ENCODE measurements at regions not wholly inside any gene's neighbourhood (a gene's known extent, or its start where the extent isn't known, plus 50 kb on each side); places are given as distances from the start of the nearest gene placed in this dataset.

GRCh38 chr15:55015093-55015445 lies 181.7 kb downstream of the RSL24D1 start:
- DNase-seq (ENCODE audit: extremely low spot score): no peak
- TF ChIP-seq POLR2AphosphoS5 (IDR thresholded peaks at IDR 0.05): no peak
- no peak for TF ChIP-seq POLR2A (IDR thresholded peaks at IDR 0.05; ENCODE audit: low read depth)
- TF ChIP-seq EP300 (IDR thresholded peaks at IDR 0.05): no peak
- TF ChIP-seq, protein P1, sequence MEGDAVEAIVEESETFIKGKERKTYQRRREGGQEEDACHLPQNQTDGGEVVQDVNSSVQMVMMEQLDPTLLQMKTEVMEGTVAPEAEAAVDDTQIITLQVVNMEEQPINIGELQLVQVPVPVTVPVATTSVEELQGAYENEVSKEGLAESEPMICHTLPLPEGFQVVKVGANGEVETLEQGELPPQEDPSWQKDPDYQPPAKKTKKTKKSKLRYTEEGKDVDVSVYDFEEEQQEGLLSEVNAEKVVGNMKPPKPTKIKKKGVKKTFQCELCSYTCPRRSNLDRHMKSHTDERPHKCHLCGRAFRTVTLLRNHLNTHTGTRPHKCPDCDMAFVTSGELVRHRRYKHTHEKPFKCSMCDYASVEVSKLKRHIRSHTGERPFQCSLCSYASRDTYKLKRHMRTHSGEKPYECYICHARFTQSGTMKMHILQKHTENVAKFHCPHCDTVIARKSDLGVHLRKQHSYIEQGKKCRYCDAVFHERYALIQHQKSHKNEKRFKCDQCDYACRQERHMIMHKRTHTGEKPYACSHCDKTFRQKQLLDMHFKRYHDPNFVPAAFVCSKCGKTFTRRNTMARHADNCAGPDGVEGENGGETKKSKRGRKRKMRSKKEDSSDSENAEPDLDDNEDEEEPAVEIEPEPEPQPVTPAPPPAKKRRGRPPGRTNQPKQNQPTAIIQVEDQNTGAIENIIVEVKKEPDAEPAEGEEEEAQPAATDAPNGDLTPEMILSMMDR (IDR thresholded peaks at IDR 0.05): no peak
- intact Hi-C loops (cut with DNase I): no loop called here
- H3K4me3 ChIP-seq: no peak overlapping the region
- no peak overlapping the region for H3K27ac ChIP-seq (replicated peaks in 1 of 4)
- no peaks in the 10 kb centered on the region for H3K36me3 ChIP-seq
- no peaks in the 10 kb centered on the region for H3K27me3 ChIP-seq
- no peaks in the 10 kb centered on the region for H3K4me1 ChIP-seq
- H3K9me3 ChIP-seq: no peaks in the 10 kb centered on the region
- WGBS: 46% methylated on average over 3 of the region's 3 CpGs

GRCh38 chr15:55014391-55015092 lies 182.2 kb downstream of the RSL24D1 start:
- H3K4me1 ChIP-seq: no peaks in the 10 kb centered on the region
- TF ChIP-seq POLR2A (IDR thresholded peaks at IDR 0.05; ENCODE audit: low read depth) (no peak), POLR2AphosphoS5 (IDR thresholded peaks at IDR 0.05) (no peak), EP300 (IDR thresholded peaks at IDR 0.05) (no peak)
- TF ChIP-seq, protein P1 (IDR thresholded peaks at IDR 0.05): no peak
- no peaks in the 10 kb centered on the region for H3K9me3 ChIP-seq
- no peak overlapping the region for H3K27ac ChIP-seq (replicated peaks in 1 of 4)
- intact Hi-C loops (cut with DNase I): no loop called here
- H3K4me3 ChIP-seq: no peak overlapping the region
- H3K36me3 ChIP-seq: no peaks in the 10 kb centered on the region
- no peaks in the 10 kb centered on the region for H3K27me3 ChIP-seq
- WGBS: 72% methylated on average over 1 of the region's 1 CpG
- DNase-seq (ENCODE audit: extremely low spot score): no peak

- H3K27me3 ChIP-seq: no peaks in the 10 kb centered on the region
- intact Hi-C loops (cut with DNase I): no loop called here
- H3K27ac ChIP-seq (replicated peaks in 1 of 4): no peak overlapping the region
- TF ChIP-seq EP300 (IDR thresholded peaks at IDR 0.05) (no peak), POLR2A (IDR thresholded peaks at IDR 0.05; ENCODE audit: low read depth) (no peak), POLR2AphosphoS5 (IDR thresholded peaks at IDR 0.05) (no peak)
- TF ChIP-seq, protein P1 (IDR thresholded peaks at IDR 0.05): no peak
- DNase-seq (ENCODE audit: extremely low spot score): no peak
- H3K4me3 ChIP-seq: no peak overlapping the region
- H3K36me3 ChIP-seq: no peaks in the 10 kb centered on the region
- peaks cover 4 to 11% (median 8%) of the 10 kb centered on the region in 4 donors for H3K4me1 ChIP-seq
- 53% methylated on average over 4 of the region's 4 CpGs for WGBS
- H3K9me3 ChIP-seq: no peaks in the 10 kb centered on the region
These were observed 188.3 kb downstream of the RSL24D1 start for GRCh38 chr15:55008421-55008820.

- Histone ChIP-seq H3K4me1 (peaks cover 4 to 11% (median 8%) of the 10 kb centered on the region in 4 donors), H3K9me3 (no peaks in the 10 kb centered on the region), H3K27ac (replicated peaks in 1 of 4) (no peak overlapping the region), H3K36me3 (no peaks in the 10 kb centered on the region), H3K27me3 (no peaks in the 10 kb centered on the region), H3K4me3 (no peak overlapping the region)
- intact Hi-C loops (cut with DNase I): no loop called here
- DNase-seq (ENCODE audit: extremely low spot score): no peak
- TF ChIP-seq POLR2A (IDR thresholded peaks at IDR 0.05; ENCODE audit: low read depth): no peak
- TF ChIP-seq, protein P1 (IDR thresholded peaks at IDR 0.05): no peak
- no peak for TF ChIP-seq POLR2AphosphoS5 (IDR thresholded peaks at IDR 0.05)
- no peak for TF ChIP-seq EP300 (IDR thresholded peaks at IDR 0.05)
- WGBS: 74% methylated on average over 5 of the region's 5 CpGs
These were observed 189.2 kb downstream of the RSL24D1 start for GRCh38 chr15:55007561-55007960.

DNA sequence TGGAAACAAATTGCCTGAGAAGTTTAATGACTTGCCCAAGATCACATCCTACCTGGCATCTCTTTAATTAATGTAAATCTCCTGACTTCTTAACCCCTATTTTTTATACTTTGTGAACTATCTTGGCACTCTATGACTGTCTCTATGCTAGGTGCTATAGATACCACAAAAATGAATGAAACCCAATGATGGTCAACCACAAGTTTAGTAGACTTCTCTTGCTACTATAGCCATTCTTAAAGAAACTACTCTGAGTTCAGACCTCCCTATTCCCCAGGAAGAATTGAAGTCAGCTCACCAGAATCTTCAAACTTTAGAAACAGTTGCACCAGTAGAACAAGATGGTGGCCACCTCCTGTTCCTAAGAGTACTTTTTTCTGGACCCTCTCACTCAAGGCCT lies 191.1 kb downstream of the RSL24D1 start:
- no peaks in the 10 kb centered on the region for H3K36me3 ChIP-seq
- H3K4me3 ChIP-seq: no peak overlapping the region
- no peaks in the 10 kb centered on the region for H3K9me3 ChIP-seq
- intact Hi-C loops (cut with DNase I): no loop called here
- H3K4me1 ChIP-seq: peaks cover 4 to 11% (median 8%) of the 10 kb centered on the region in 4 donors
- TF ChIP-seq POLR2AphosphoS5 (IDR thresholded peaks at IDR 0.05) (no peak), EP300 (IDR thresholded peaks at IDR 0.05) (no peak), POLR2A (IDR thresholded peaks at IDR 0.05; ENCODE audit: low read depth) (no peak)
- TF ChIP-seq, protein P1 (IDR thresholded peaks at IDR 0.05): no peak
- H3K27me3 ChIP-seq: no peaks in the 10 kb centered on the region
- DNase-seq (ENCODE audit: extremely low spot score): no peak
- no peak overlapping the region for H3K27ac ChIP-seq (replicated peaks in 1 of 4)

Measured in esophagus muscularis mucosa (tissue), 4 donors.